Subcutaneous abdominal adipose tissue (tissue), 5 donors: ENCODE measurements at regions not wholly inside any gene's neighbourhood (a gene's known extent, or its start where the extent isn't known, plus 50 kb on each side); places are given as distances from the start of the nearest gene placed in this dataset.

ENCODE experiments used
- H3K27ac ChIP-seq: one replicate; pipeline ENCODE4 v1.7.0; 2013; ENCODE audit warnings: low read depth, mild to moderate bottlenecking, inconsistent platforms, low read length, moderate library complexity
- H3K27me3 ChIP-seq, 5 donors: one replicate each; pipeline ENCODE4 v1.7.0; 2013; ENCODE audit warnings: low read length in 5 of 5, inconsistent platforms in 1 of 5; ENCODE audit not compliant: control insufficient read depth in 5 of 5, insufficient read depth in 4 of 5
- H3K36me3 ChIP-seq, 5 donors: one replicate each; pipeline ENCODE4 v1.7.0; 2013; ENCODE audit warnings: low read length in 5 of 5; ENCODE audit not compliant: control insufficient read depth in 5 of 5, insufficient read depth in 5 of 5
- H3K4me1 ChIP-seq, 5 donors: one replicate each; pipeline ENCODE4 v1.7.0; 2013; ENCODE audit warnings: low read length in 5 of 5, mild to moderate bottlenecking in 3 of 5, moderate library complexity in 1 of 5; ENCODE audit not compliant: control insufficient read depth in 5 of 5, insufficient read depth in 5 of 5
- H3K4me3 ChIP-seq, 5 donors: one replicate each; pipeline ENCODE4 v1.7.0; 2013; ENCODE audit warnings: low read length in 5 of 5, low read depth in 1 of 5
- H3K9ac ChIP-seq, 5 donors: one replicate each; pipeline ENCODE4 v1.7.0; 2013; ENCODE audit warnings: low read length in 5 of 5, mild to moderate bottlenecking in 4 of 5, moderate library complexity in 3 of 5
- H3K9me3 ChIP-seq, 5 donors: one replicate each; pipeline ENCODE4 v1.7.0; 2013; ENCODE audit warnings: low read length in 5 of 5; ENCODE audit not compliant: control insufficient read depth in 5 of 5
- donor health status: healthy.
- donor health status: healthy.
- donor health status: healthy.
- donor health status: healthy.
- donor health status: healthy.

- Histone ChIP-seq H3K4me3 (no peak overlapping the region), H3K4me1 (no peaks in the 10 kb centered on the region), H3K9ac (no peak overlapping the region), H3K27me3 (no peaks in the 10 kb centered on the region), H3K9me3 (no peaks in the 10 kb centered on the region), H3K36me3 (no peaks in the 10 kb centered on the region), H3K27ac (no peak overlapping the region)
Observed at GRCh38 chr9:119788921-119789320, 419.7 kb upstream of the BRINP1 start.

- Histone ChIP-seq H3K27me3 (no peaks in the 10 kb centered on the region), H3K4me3 (no peak overlapping the region), H3K9ac (no peak overlapping the region), H3K36me3 (no peaks in the 10 kb centered on the region), H3K4me1 (no peaks in the 10 kb centered on the region), H3K27ac (no peak overlapping the region), H3K9me3 (no peaks in the 10 kb centered on the region)
Observed at GRCh38 chr9:119781886-119782285, 412.7 kb upstream of the BRINP1 start.

- Histone ChIP-seq H3K4me3 (no peak overlapping the region), H3K27ac (no peak overlapping the region), H3K36me3 (no peaks in the 10 kb centered on the region), H3K9me3 (no peaks in the 10 kb centered on the region), H3K27me3 (no peaks in the 10 kb centered on the region), H3K9ac (no peak overlapping the region), H3K4me1 (no peaks in the 10 kb centered on the region)
Observed at GRCh38 chr9:119775410-119775809, 406.2 kb upstream of the BRINP1 start.

GRCh38 chr9:119773823-119774222 lies 404.6 kb upstream of the BRINP1 start:
- H3K9ac ChIP-seq = no peak overlapping the region
- no peaks in the 10 kb centered on the region for H3K9me3 ChIP-seq
- H3K4me3 ChIP-seq = no peak overlapping the region

GRCh38 chr9:119771341-119771740 lies 402.1 kb upstream of the BRINP1 start:
- no peak overlapping the region for H3K4me3 ChIP-seq
- H3K9ac ChIP-seq = no peak overlapping the region
- no peaks in the 10 kb centered on the region for H3K27me3 ChIP-seq
- no peaks in the 10 kb centered on the region for H3K9me3 ChIP-seq
- no peak overlapping the region for H3K27ac ChIP-seq
- H3K4me1 ChIP-seq = no peaks in the 10 kb centered on the region
- no peaks in the 10 kb centered on the region for H3K36me3 ChIP-seq

More at GRCh38 chr9:119773823-119774222, 404.6 kb upstream of the BRINP1 start:
- no peaks in the 10 kb centered on the region for H3K27me3 ChIP-seq
- no peaks in the 10 kb centered on the region for H3K36me3 ChIP-seq
- no peak overlapping the region for H3K27ac ChIP-seq
- no peaks in the 10 kb centered on the region for H3K4me1 ChIP-seq

- Histone ChIP-seq H3K4me1 (no peaks in the 10 kb centered on the region), H3K9me3 (no peaks in the 10 kb centered on the region), H3K27me3 (no peaks in the 10 kb centered on the region), H3K36me3 (no peaks in the 10 kb centered on the region), H3K4me3 (no peak overlapping the region), H3K9ac (no peak overlapping the region), H3K27ac (no peak overlapping the region)
Observed at GRCh38 chr9:119768266-119768665, 399.0 kb upstream of the BRINP1 start.

GRCh38 chr9:119765632-119766175 lies 396.5 kb upstream of the BRINP1 start:
- H3K9ac ChIP-seq = no peak overlapping the region
- no peaks in the 10 kb centered on the region for H3K36me3 ChIP-seq
- H3K9me3 ChIP-seq = no peaks in the 10 kb centered on the region
- H3K4me3 ChIP-seq = no peak overlapping the region
- H3K27ac ChIP-seq = no peak overlapping the region
- H3K4me1 ChIP-seq = no peaks in the 10 kb centered on the region
- H3K27me3 ChIP-seq = no peaks in the 10 kb centered on the region

GRCh38 chr9:119763260-119763659 lies 394.0 kb upstream of the BRINP1 start:
- H3K27me3 ChIP-seq = peaks cover 0 to 4% (median 0%) of the 10 kb centered on the region in 5 donors
- H3K4me3 ChIP-seq = no peak overlapping the region
- H3K36me3 ChIP-seq = no peaks in the 10 kb centered on the region
- H3K9ac ChIP-seq = no peak overlapping the region
- H3K27ac ChIP-seq = no peak overlapping the region
- H3K4me1 ChIP-seq = no peaks in the 10 kb centered on the region
- no peaks in the 10 kb centered on the region for H3K9me3 ChIP-seq

- Histone ChIP-seq H3K9ac (no peak overlapping the region), H3K9me3 (no peaks in the 10 kb centered on the region), H3K4me3 (no peak overlapping the region), H3K27ac (no peak overlapping the region), H3K27me3 (peaks cover 0 to 4% (median 0%) of the 10 kb centered on the region in 5 donors), H3K36me3 (no peaks in the 10 kb centered on the region), H3K4me1 (no peaks in the 10 kb centered on the region)
Observed at GRCh38 chr9:119761812-119762211, 392.6 kb upstream of the BRINP1 start.

GRCh38 chr9:119758990-119759389 lies 389.8 kb upstream of the BRINP1 start:
- Histone ChIP-seq H3K4me1 (no peaks in the 10 kb centered on the region), H3K36me3 (no peaks in the 10 kb centered on the region), H3K9me3 (no peaks in the 10 kb centered on the region), H3K27me3 (peaks cover 0 to 4% (median 0%) of the 10 kb centered on the region in 5 donors), H3K4me3 (no peak overlapping the region), H3K9ac (no peak overlapping the region), H3K27ac (no peak overlapping the region)

GRCh38 chr9:119758241-119758640 lies 389.0 kb upstream of the BRINP1 start:
- Histone ChIP-seq H3K27me3 (peaks cover 0 to 4% (median 0%) of the 10 kb centered on the region in 5 donors), H3K27ac (no peak overlapping the region)

More at GRCh38 chr9:119758241-119758640, 389.0 kb upstream of the BRINP1 start:
- Histone ChIP-seq H3K4me3 (no peak overlapping the region), H3K36me3 (no peaks in the 10 kb centered on the region), H3K9me3 (no peaks in the 10 kb centered on the region), H3K9ac (no peak overlapping the region), H3K4me1 (no peaks in the 10 kb centered on the region)
